GM13977 (cell line): ENCODE measurements at regions not wholly inside any gene's neighbourhood (a gene's known extent, or its start where the extent isn't known, plus 50 kb on each side); places are given as distances from the start of the nearest gene placed in this dataset.

Source experiments
- DNase-seq: peaks from one replicate; pipeline ENCODE4 v3.0.0; 2012; ENCODE audit warnings: low spot score
- in situ Hi-C: fragments of 300-500 bp; cut with MboI; formaldehyde crosslinking; loops from one replicate; pipeline ENCODE4 v1.12.0; 2022; ENCODE audit warnings: low sequenced_read_pairs, low pct_unique_long_range_greater_than_20kb, mixed read lengths, inconsistent platforms; ENCODE audit not compliant: unreplicated experiment
- TF ChIP-seq, protein P1 (sequence below): IDR thresholded peaks from 2 replicates; pipeline ENCODE4 v1.5.1; 2012; ENCODE audit warnings: mild to moderate bottlenecking, control low read depth; ENCODE audit not compliant: insufficient read depth; ENCODE audit errors: extremely low read depth, missing control alignments

DNA sequence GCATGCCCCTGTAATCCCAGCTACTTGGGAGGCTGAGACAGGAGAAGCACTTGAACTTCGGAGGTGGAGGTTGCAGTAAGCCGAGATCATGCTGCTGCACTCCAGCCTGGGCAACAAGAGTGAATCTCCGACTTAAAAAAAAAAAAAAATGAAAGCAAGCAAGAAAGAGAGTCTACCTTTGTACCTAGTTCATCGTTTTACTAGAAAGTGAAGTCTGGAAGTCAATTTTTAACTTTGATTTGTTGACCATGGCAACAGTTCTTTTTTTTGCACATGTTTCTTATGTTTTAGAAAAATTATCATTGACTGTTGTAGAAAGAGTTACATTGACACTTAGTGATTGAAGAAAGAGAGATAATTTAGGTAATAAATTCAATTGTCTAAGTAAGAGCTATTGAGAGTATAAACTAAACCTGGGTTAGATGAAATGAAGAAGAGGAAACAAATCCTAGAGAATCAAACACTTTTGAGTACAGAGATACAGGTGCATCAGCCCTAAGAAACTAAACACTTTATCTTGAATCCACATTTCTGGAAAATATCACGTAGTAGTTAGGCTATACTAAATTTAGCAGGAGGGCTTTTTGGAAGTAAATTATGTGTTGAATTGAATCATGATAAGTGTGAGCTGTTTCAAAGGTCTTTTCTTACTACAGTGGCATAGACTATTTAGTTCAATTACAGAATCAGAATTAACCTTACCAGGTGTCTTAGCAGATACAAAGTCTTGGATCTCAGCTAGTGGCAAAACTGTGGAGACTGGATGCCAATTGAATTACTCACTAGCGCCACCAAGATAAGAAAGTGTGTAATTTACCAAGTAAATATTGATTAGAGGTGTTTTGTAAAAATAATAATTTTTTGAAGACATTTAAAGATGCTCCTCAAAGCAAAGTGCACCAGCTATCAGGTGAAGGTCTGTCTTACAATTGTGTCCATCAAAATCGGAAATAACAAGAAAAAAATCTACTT lies 303.4 kb upstream of the NRXN1 start:
- TF ChIP-seq, protein P1, sequence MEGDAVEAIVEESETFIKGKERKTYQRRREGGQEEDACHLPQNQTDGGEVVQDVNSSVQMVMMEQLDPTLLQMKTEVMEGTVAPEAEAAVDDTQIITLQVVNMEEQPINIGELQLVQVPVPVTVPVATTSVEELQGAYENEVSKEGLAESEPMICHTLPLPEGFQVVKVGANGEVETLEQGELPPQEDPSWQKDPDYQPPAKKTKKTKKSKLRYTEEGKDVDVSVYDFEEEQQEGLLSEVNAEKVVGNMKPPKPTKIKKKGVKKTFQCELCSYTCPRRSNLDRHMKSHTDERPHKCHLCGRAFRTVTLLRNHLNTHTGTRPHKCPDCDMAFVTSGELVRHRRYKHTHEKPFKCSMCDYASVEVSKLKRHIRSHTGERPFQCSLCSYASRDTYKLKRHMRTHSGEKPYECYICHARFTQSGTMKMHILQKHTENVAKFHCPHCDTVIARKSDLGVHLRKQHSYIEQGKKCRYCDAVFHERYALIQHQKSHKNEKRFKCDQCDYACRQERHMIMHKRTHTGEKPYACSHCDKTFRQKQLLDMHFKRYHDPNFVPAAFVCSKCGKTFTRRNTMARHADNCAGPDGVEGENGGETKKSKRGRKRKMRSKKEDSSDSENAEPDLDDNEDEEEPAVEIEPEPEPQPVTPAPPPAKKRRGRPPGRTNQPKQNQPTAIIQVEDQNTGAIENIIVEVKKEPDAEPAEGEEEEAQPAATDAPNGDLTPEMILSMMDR = peak; percentile 10
- in situ Hi-C loops = no loop called here
- no peak for DNase-seq

- TF ChIP-seq, protein P1 = no peak
- in situ Hi-C loops = no loop called here
- DNase-seq = no peak
Observed at GRCh38 chr2:51329512-51329911, 297.6 kb upstream of the NRXN1 start.

DNA sequence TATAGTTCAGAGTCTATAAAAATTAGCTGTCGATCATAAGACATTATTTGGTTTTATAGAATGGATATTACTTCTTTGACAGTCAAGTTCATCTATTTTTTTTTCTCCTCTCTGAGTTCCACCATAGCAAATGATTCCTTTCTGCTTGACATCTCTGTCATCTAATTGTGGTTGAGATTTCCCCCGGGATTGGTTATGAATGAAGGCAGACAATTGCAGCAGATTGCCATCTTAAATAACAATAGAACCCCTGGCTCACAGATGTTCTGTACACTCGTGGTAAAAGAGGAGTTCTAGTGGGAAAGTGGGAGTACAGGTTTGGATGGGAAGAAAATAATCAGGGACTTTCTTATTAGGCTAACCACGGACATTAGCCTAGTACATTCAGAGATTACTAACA lies 292.1 kb upstream of the NRXN1 start:
- no peak for DNase-seq
- TF ChIP-seq, protein P1 = no peak

DNA sequence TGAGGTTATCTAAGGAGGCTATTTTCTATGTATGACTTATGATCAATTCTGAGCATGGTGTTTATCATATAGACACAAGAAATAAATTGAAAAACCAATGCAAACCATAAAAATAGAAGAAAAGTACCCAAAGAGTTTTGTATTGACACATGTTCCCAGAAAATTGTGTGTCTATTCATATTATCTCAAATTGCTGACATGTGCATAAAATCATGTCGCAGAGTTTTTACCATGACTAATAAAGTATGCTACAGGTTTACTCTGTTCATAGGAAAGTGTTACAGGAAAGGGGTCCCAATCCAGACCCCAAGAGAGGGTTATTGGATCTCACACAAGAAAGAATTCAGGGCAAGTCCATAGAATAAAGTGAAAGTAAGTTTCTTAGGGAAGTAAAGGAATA lies 290.7 kb upstream of the NRXN1 start:
- no peak for DNase-seq
- TF ChIP-seq, protein P1 = no peak
- in situ Hi-C loops = no loop called here

More for the DNA sequence above, 292.1 kb upstream of the NRXN1 start:
- in situ Hi-C loops = no loop called here

- DNase-seq = no peak
- TF ChIP-seq, protein P1 = no peak
- in situ Hi-C loops = no loop called here
Observed at GRCh38 chr2:51304311-51304710, 272.4 kb upstream of the NRXN1 start.

DNA sequence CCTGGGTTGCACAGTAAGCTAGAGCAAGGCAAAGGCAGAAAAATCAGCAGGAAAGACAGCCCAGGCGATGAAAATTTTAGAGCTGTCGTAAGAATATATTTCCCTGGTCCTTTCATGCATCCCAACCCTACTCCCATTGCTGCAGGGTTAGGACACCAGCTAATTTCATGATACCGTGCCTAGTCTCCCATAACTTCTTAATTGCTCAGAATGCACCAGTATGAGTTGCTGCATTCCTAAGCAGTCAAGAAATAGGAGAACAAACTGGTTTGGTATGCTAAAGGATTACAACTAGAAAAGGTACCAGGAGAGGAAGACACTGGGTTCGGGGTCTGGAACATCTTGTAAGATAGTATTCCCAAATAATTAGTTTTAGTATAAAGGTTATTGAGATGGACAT lies 269.4 kb upstream of the NRXN1 start:
- TF ChIP-seq, protein P1 = no peak
- DNase-seq = no peak
- in situ Hi-C loops = no loop called here
